Endothelial cell of umbilical vein (primary cell): ENCODE measurements at regions not wholly inside any gene's neighbourhood (a gene's known extent, or its start where the extent isn't known, plus 50 kb on each side); places are given as distances from the start of the nearest gene placed in this dataset.

Experiments used
- BruUV-seq: library from RNA; stranded (reverse); fragments of 400-500 nt; replicated peaks from 2 replicates; lab custom pipeline; 2021; lab: Mats Ljungman, UMichigan
- CTCF ChIA-PET: fragments of 300-600, 350-600 bp; sonication (Branson Sonifier 250); formaldehyde crosslinking; loops from one replicate; lab custom pipeline; 2021; ENCODE audit warnings: antibody characterized with exemption, inconsistent platforms; lab: Charles Lee
- POLR2A ChIA-PET: fragments of 300-600, 350-600 bp; sonication (Branson Sonifier 250); formaldehyde crosslinking; loops from one replicate; lab custom pipeline; 2021; ENCODE audit warnings: antibody characterized with exemption, inconsistent platforms; lab: Charles Lee
- DNase-seq: peaks from one replicate; pipeline ENCODE4 v3.0.0-alpha.2; 2011; ENCODE audit warnings: low read depth, low spot score
- FAIRE-seq: peaks from 2 replicates; lab custom pipeline; 2011; peaks lifted over from hg19 to GRCh38; lab: Jason Lieb, UNC
- H2AFZ ChIP-seq: 2 replicates; pipeline ENCODE4 v1.6.0; 2012; ENCODE audit warnings: low read depth, low read length, control low read depth, inconsistent platforms
- H3K27ac ChIP-seq: 2 replicates; pipeline ENCODE4 v1.5.1; 2011; ENCODE audit warnings: low read depth, mild to moderate bottlenecking, control low read depth, low read length, moderate library complexity; ENCODE audit not compliant: insufficient read depth
- H3K27me3 ChIP-seq, 2 experiments: 2 replicates each; pipeline versions ENCODE4 v1.6.0 to v1.6.1; 2011; ENCODE audit warnings: low read length in 2 of 2, mixed read lengths in 1 of 2; ENCODE audit not compliant: control insufficient read depth in 2 of 2, insufficient read depth in 2 of 2
- H3K36me3 ChIP-seq, 2 experiments: 2 replicates in 1 of 2; 3 replicates in 1 of 2; pipeline ENCODE4 v1.5.1; 2011; ENCODE audit warnings: low read length in 2 of 2, mild to moderate bottlenecking in 1 of 2, moderate library complexity in 1 of 2; ENCODE audit not compliant: control insufficient read depth in 2 of 2, insufficient read depth in 2 of 2; ENCODE audit errors: extremely low read depth in 1 of 2
- H3K4me1 ChIP-seq: 3 replicates; pipeline ENCODE4 v1.5.1; 2011; ENCODE audit warnings: mild to moderate bottlenecking, low read length; ENCODE audit not compliant: control insufficient read depth, insufficient read depth; ENCODE audit errors: extremely low read depth
- H3K4me2 ChIP-seq: 2 replicates; pipeline ENCODE4 v1.6.1; 2011; ENCODE audit warnings: low read length, control low read depth, mixed read lengths; ENCODE audit not compliant: insufficient read depth
- H3K4me3 ChIP-seq, 3 experiments: fragments of 200-600 bp in 1 of 3; sonication (generic), shearing (Covaris generic) in 1 of 3; replicated peaks in 1 of 3; 2 replicates each; pipeline ENCODE4 v1.5.1; 2011 to 2016; ENCODE audit warnings: control low read depth in 3 of 3, low read length in 3 of 3, mild to moderate bottlenecking in 2 of 3, inconsistent platforms in 1 of 3, low read depth in 1 of 3, moderate library complexity in 1 of 3; ENCODE audit not compliant: insufficient read depth in 1 of 3
- H3K79me2 ChIP-seq: 2 replicates; pipeline ENCODE4 v1.6.0; 2012; ENCODE audit warnings: low read length, inconsistent platforms; ENCODE audit not compliant: control insufficient read depth, insufficient read depth
- H3K9ac ChIP-seq: replicated peaks from 2 replicates; pipeline ENCODE3; 2011; ENCODE audit warnings: low read length, control low read depth; ENCODE audit not compliant: insufficient read depth; ENCODE audit errors: extremely low read depth
- H3K9me1 ChIP-seq: replicated peaks from 3 replicates; pipeline ENCODE4 v1.6.0; 2011; ENCODE audit warnings: mild to moderate bottlenecking, low read length; ENCODE audit not compliant: control insufficient read depth, insufficient read depth; ENCODE audit errors: extremely low read depth
- H3K9me3 ChIP-seq: replicated peaks from 2 replicates; pipeline ENCODE4 v1.5.1; 2012; ENCODE audit warnings: low read length, inconsistent platforms; ENCODE audit not compliant: control insufficient read depth, insufficient read depth
- H4K20me1 ChIP-seq: replicated peaks from 2 replicates; pipeline ENCODE3; 2011; ENCODE audit warnings: mild to moderate bottlenecking, low read length; ENCODE audit not compliant: control insufficient read depth, insufficient read depth; ENCODE audit errors: extremely low read depth
- CTCF ChIP-seq, 2 donors: IDR thresholded peaks; 1 replicate in 1 of 2; 2 replicates in 1 of 2; pipeline ENCODE4 v1.5.1; 2011; ENCODE audit warnings: low read length in 2 of 2, mild to moderate bottlenecking in 2 of 2, moderate library complexity in 2 of 2, control low read depth in 1 of 2, inconsistent platforms in 1 of 2, low read depth in 1 of 2; ENCODE audit not compliant: insufficient read depth in 1 of 2; ENCODE audit errors: extremely low read depth in 1 of 2
- EZH2 ChIP-seq: IDR thresholded peaks from 2 replicates; pipeline ENCODE4 v1.6.1; 2012; ENCODE audit warnings: borderline replicate concordance, low read depth, mild to moderate bottlenecking, moderate library complexity, low read length, inconsistent platforms; ENCODE audit not compliant: severe bottlenecking
- FOS ChIP-seq: IDR thresholded peaks from 2 replicates; pipeline ENCODE4 v1.6.1; 2011; ENCODE audit warnings: mild to moderate bottlenecking, low read length, moderate library complexity, borderline replicate concordance; ENCODE audit not compliant: insufficient read depth
- GATA2 ChIP-seq: IDR thresholded peaks from 2 replicates; pipeline ENCODE4 v1.7.0; 2011; ENCODE audit warnings: low read depth, mild to moderate bottlenecking, moderate library complexity, mixed read lengths, low read length; ENCODE audit not compliant: insufficient read length, insufficient read depth
- JUN ChIP-seq: IDR thresholded peaks from 2 replicates; pipeline ENCODE4 v1.6.1; 2011; ENCODE audit warnings: borderline replicate concordance, low read depth; ENCODE audit not compliant: insufficient read length, insufficient read depth
- MYC ChIP-seq: IDR thresholded peaks from one replicate; pipeline ENCODE4 v1.6.1; 2011; ENCODE audit warnings: mild to moderate bottlenecking, low read depth, low read length
- POLR2A ChIP-seq: IDR thresholded peaks from 2 replicates; pipeline ENCODE4 v1.6.1; 2012; ENCODE audit warnings: low read depth, mild to moderate bottlenecking, control low read depth, low read length
- POLR2AphosphoS5 ChIP-seq: IDR thresholded peaks from 2 replicates; pipeline ENCODE4 v1.6.1; 2012; ENCODE audit warnings: low read depth, mild to moderate bottlenecking, control low read depth, low read length, moderate library complexity; ENCODE audit not compliant: insufficient read depth
- dilution Hi-C: fragments of 300-500 bp; cut with MboI; formaldehyde crosslinking; loops from one replicate; pipeline ENCODE4 v1.15.0; 2019; ENCODE audit warnings: low sequenced_read_pairs; ENCODE audit not compliant: extremely low pct_ligation_motif_present
- intact Hi-C: fragments of 100-400 bp; cut with micrococcal nuclease; formaldehyde crosslinking; loops from one replicate; pipeline ENCODE4 v1.10.0; 2022
- TF ChIP-seq, protein P1 (sequence below): IDR thresholded peaks from 2 replicates; pipeline ENCODE4 v1.6.1; 2011; ENCODE audit not compliant: insufficient read depth, insufficient read length

- Histone ChIP-seq H3K36me3 (no peaks in the 10 kb centered on the region), H3K4me1 (no peaks in the 10 kb centered on the region), H4K20me1 (no peaks in the 10 kb centered on the region), H3K79me2 (no peaks in the 10 kb centered on the region), H3K9me3 (peaks cover 8% of the 10 kb centered on the region), H3K9me1 (no peaks in the 10 kb centered on the region), H2AFZ (no peak overlapping the region), H3K4me3 (no peak overlapping the region), H3K9ac (no peak overlapping the region), H3K27me3 (no peaks in the 10 kb centered on the region), H3K4me2 (no peak overlapping the region), H3K27ac (no peak overlapping the region)
- TF ChIP-seq GATA2 (no peak), POLR2AphosphoS5 (no peak), CTCF (IDR thresholded peaks at IDR 0.05; ENCODE audit: extremely low read depth in 1 of 2, insufficient read depth in 1 of 2, low read depth in 1 of 2, low read length in 2 of 2) (no peak), MYC (no peak), POLR2A (no peak), FOS (no peak), JUN (no peak), EZH2 (no peak)
- TF ChIP-seq, protein P1, sequence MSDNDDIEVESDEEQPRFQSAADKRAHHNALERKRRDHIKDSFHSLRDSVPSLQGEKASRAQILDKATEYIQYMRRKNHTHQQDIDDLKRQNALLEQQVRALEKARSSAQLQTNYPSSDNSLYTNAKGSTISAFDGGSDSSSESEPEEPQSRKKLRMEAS = no peak
- no TSS peak for BruUV-seq
- DNase-seq = no peak
- no peak for FAIRE-seq
- ChIA-PET POLR2A (no interaction called here), CTCF (no interaction called here)
- intact Hi-C loops = no loop called here
- dilution Hi-C loops = no loop called here
Observed at GRCh38 chr10:2541176-2541575, 526.2 kb upstream of the PFKP start.
